GM11168 (cell line): ENCODE measurements at regions not wholly inside any gene's neighbourhood (a gene's known extent, or its start where the extent isn't known, plus 50 kb on each side); places are given as distances from the start of the nearest gene placed in this dataset.

Experiments used
- in situ Hi-C: fragments of 300-500 bp; cut with MboI; formaldehyde crosslinking; loops from one replicate; pipeline ENCODE4 v1.12.0; 2022; ENCODE audit warnings: low sequenced_read_pairs; ENCODE audit not compliant: unreplicated experiment

- in situ Hi-C loops: no loop called here
These were observed 161.6 kb downstream of the RNF152 start for GRCh38 chr18:61731178-61731577.

- in situ Hi-C loops: no loop called here
These were observed 163.5 kb downstream of the RNF152 start for GRCh38 chr18:61729322-61729721.

GRCh38 chr18:61727241-61728193 is 165.3 kb downstream of the RNF152 start:
- in situ Hi-C loops: no loop called here

GRCh38 chr18:61724532-61724931 is 168.3 kb downstream of the RNF152 start:
- in situ Hi-C loops: no loop called here

GRCh38 chr18:61722247-61722646 is 170.6 kb downstream of the RNF152 start:
- in situ Hi-C loops: no loop called here

- in situ Hi-C loops: no loop called here
These were observed 172.3 kb downstream of the RNF152 start for GRCh38 chr18:61720496-61720895.

- in situ Hi-C loops: no loop called here
These were observed 173.1 kb downstream of the RNF152 start for GRCh38 chr18:61719671-61720070.

- in situ Hi-C loops: no loop called here
These were observed 173.9 kb downstream of the RNF152 start for GRCh38 chr18:61718944-61719343.

- in situ Hi-C loops: no loop called here
These were observed 178.4 kb downstream of the RNF152 start for GRCh38 chr18:61714421-61714820.

- in situ Hi-C loops: no loop called here
These were observed 179.3 kb downstream of the RNF152 start for GRCh38 chr18:61713502-61713901.

GRCh38 chr18:61710082-61710620 is 182.7 kb downstream of the RNF152 start:
- in situ Hi-C loops: no loop called here

GRCh38 chr18:61706276-61706915 is 186.4 kb downstream of the RNF152 start:
- in situ Hi-C loops: no loop called here

GRCh38 chr18:61703508-61703907 is 189.3 kb downstream of the RNF152 start:
- in situ Hi-C loops: no loop called here

- in situ Hi-C loops: no loop called here
These were observed 190.8 kb downstream of the RNF152 start for GRCh38 chr18:61702007-61702406.

GRCh38 chr18:61699397-61700110 is 193.3 kb downstream of the RNF152 start:
- in situ Hi-C loops: no loop called here

- in situ Hi-C loops: no loop called here
These were observed 195.4 kb downstream of the RNF152 start for GRCh38 chr18:61697306-61697909.

- in situ Hi-C loops: no loop called here
These were observed 198.6 kb downstream of the RNF152 start for GRCh38 chr18:61694236-61694635.

GRCh38 chr18:61690418-61691138 is 202.2 kb downstream of the RNF152 start:
- in situ Hi-C loops: no loop called here

GRCh38 chr18:61687317-61687716 is 205.5 kb downstream of the RNF152 start:
- in situ Hi-C loops: no loop called here

- in situ Hi-C loops: no loop called here
These were observed 209.0 kb downstream of the RNF152 start for GRCh38 chr18:61683856-61684255.
